Calu3 (cell line): ENCODE measurements at regions not wholly inside any gene's neighbourhood (a gene's known extent, or its start where the extent isn't known, plus 50 kb on each side); places are given as distances from the start of the nearest gene placed in this dataset.
"Not testable (repeated sequence)": the region's sequence is repeated elsewhere in the genome, so short reads cannot be mapped to it uniquely, and the experiment has no call there.

Experiments
- BruUV-seq: library from RNA; stranded (reverse); fragments of 400-500 nt; replicated peaks from 2 replicates; lab custom pipeline; 2021; lab: Mats Ljungman, UMichigan
- CTCF ChIA-PET: fragments of 300-600 bp; sonication (Branson Sonifier 250); formaldehyde crosslinking; loops from one replicate; lab custom pipeline; 2022; ENCODE audit warnings: antibody characterized with exemption; lab: Charles Lee
- DNase-seq: peaks from one replicate; pipeline ENCODE4 v3.0.0; 2022
- H3K27ac Mint-ChIP-seq: one replicate; pipeline ENCODE4 v1.8.0; 2022; ENCODE audit warnings: mixed read lengths; ENCODE audit not compliant: unreplicated experiment
- H3K27me3 Mint-ChIP-seq: one replicate; pipeline ENCODE4 v1.8.0; 2022; ENCODE audit warnings: mixed read lengths; ENCODE audit not compliant: unreplicated experiment
- H3K36me3 Mint-ChIP-seq: one replicate; pipeline ENCODE4 v1.8.0; 2022; ENCODE audit warnings: mild to moderate bottlenecking, moderate library complexity, mixed read lengths; ENCODE audit not compliant: insufficient read depth, unreplicated experiment
- H3K4me1 Mint-ChIP-seq: one replicate; pipeline ENCODE4 v1.8.0; 2022; ENCODE audit warnings: mild to moderate bottlenecking, low read depth, mixed read lengths; ENCODE audit not compliant: unreplicated experiment
- H3K4me3 Mint-ChIP-seq: one replicate; pipeline ENCODE4 v1.8.0; 2022; ENCODE audit warnings: mild to moderate bottlenecking, low read depth, moderate library complexity, mixed read lengths; ENCODE audit not compliant: unreplicated experiment
- H3K9me3 Mint-ChIP-seq: one replicate; pipeline ENCODE4 v1.8.0; 2022; ENCODE audit warnings: low read depth, mixed read lengths; ENCODE audit not compliant: unreplicated experiment
- CTCF ChIP-seq: fragments of 200-600 bp; IDR thresholded peaks from one replicate; pipeline ENCODE4 v1.8.0; 2022; ENCODE audit warnings: antibody characterized with exemption; ENCODE audit not compliant: unreplicated experiment
- intact Hi-C: fragments of 100-400 bp; cut with micrococcal nuclease; formaldehyde crosslinking; loops from one replicate; pipeline ENCODE4 v1.10.0; 2022; ENCODE audit not compliant: unreplicated experiment

- H3K9me3 Mint-ChIP-seq = peaks cover 7% of the 10 kb centered on the region
- H3K27me3 Mint-ChIP-seq = no peaks in the 10 kb centered on the region
- H3K4me1 Mint-ChIP-seq = no peaks in the 10 kb centered on the region
- CTCF ChIA-PET = no interaction called here
- H3K27ac Mint-ChIP-seq = no peak overlapping the region
- intact Hi-C loops = no loop called here
- DNase-seq = no peak
- H3K36me3 Mint-ChIP-seq = no peaks in the 10 kb centered on the region
- H3K4me3 Mint-ChIP-seq = no peak overlapping the region
- TF ChIP-seq CTCF = no peak
- no TSS peak for BruUV-seq
Measured at GRCh38 chrX:1833656-1834360, 218.9 kb downstream of the ASMT start.

DNA sequence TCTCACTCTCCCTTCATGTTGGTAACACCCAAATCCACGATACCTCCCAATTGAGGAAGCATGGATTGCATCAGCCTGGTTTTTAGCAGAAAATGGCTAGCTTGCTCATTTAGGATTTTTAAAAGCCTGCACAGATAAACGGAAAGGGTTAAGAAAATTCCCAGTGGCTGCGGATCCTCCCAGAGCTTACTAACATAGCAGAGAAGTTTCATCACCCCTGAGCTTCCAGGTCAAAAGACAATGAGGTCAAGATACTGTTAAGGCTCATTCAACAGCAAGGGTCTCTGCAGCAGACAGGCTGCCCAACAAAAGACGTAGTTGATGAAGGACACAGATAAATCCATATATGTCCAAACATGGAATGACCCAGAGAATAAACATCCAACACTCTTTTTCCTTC lies 220.2 kb downstream of the ASMT start:
- Mint-ChIP-seq H3K4me3 (no peak overlapping the region), H3K9me3 (peaks cover 7% of the 10 kb centered on the region), H3K27ac (no peak overlapping the region), H3K36me3 (no peaks in the 10 kb centered on the region), H3K4me1 (no peaks in the 10 kb centered on the region), H3K27me3 (no peaks in the 10 kb centered on the region)
- no peak for TF ChIP-seq CTCF
- no peak for DNase-seq
- CTCF ChIA-PET = no interaction called here
- intact Hi-C loops = no loop called here
- BruUV-seq = no TSS peak

DNA sequence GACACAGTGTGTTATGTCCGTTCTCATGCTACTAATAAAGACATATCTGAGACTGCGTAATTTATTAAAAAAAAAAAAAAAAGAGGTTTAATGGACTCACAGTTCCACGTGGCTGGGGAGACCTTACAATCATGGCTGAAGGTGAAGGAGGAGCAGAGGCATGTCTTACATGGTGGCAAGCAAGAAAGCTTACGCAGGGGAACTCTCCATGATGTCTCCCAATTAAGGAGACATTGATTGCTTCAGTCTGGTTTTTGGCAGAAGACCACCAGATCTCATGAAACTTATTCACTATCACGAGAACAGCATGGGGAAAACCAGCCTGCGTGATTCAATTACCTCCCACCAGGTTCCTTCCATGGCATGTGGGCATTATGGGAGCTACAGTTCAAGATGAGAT lies 221.8 kb downstream of the ASMT start:
- BruUV-seq = no TSS peak
- H3K4me1 Mint-ChIP-seq = no peaks in the 10 kb centered on the region
- H3K27me3 Mint-ChIP-seq = no peaks in the 10 kb centered on the region
- intact Hi-C loops = no loop called here
- H3K9me3 Mint-ChIP-seq = peaks cover 9% of the 10 kb centered on the region
- DNase-seq = no peak
- no peak overlapping the region for H3K27ac Mint-ChIP-seq
- H3K36me3 Mint-ChIP-seq = no peaks in the 10 kb centered on the region
- H3K4me3 Mint-ChIP-seq = no peak overlapping the region
- TF ChIP-seq CTCF = no peak
- CTCF ChIA-PET = no interaction called here

GRCh38 chrX:1841746-1842145 lies 226.9 kb downstream of the ASMT start:
- DNase-seq = no peak
- Mint-ChIP-seq H3K27me3 (no peaks in the 10 kb centered on the region), H3K4me3 (no peak overlapping the region), H3K27ac (no peak overlapping the region), H3K4me1 (no peaks in the 10 kb centered on the region), H3K9me3 (peaks cover 8% of the 10 kb centered on the region), H3K36me3 (no peaks in the 10 kb centered on the region)
- CTCF ChIA-PET = no interaction called here
- intact Hi-C loops = no loop called here
- BruUV-seq = no TSS peak
- TF ChIP-seq CTCF = no peak

DNA sequence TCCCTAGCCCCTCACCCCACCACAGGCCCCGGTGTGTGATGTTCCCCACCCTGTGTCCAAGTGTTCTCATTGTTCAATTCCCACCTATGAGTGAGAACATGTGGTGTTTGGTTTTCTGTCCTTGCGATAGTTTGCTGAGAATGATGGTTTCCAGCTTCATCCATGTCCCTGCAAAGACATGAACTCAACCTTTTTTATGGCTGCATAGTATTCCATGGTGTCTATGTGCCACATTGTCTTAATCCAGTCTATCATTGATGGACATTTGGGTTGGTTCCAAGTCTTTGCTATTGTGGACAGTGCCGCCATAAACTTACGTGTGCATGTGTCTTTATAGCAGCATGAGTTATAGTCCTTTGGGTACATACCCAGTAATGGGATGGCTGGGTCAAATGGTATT lies 232.1 kb downstream of the ASMT start:
- H3K27ac Mint-ChIP-seq, intact Hi-C loops, H3K36me3 Mint-ChIP-seq, H3K27me3 Mint-ChIP-seq, BruUV-seq, H3K4me1 Mint-ChIP-seq, CTCF ChIA-PET, DNase-seq, H3K4me3 Mint-ChIP-seq, H3K9me3 Mint-ChIP-seq: not testable (repeated sequence)

DNA sequence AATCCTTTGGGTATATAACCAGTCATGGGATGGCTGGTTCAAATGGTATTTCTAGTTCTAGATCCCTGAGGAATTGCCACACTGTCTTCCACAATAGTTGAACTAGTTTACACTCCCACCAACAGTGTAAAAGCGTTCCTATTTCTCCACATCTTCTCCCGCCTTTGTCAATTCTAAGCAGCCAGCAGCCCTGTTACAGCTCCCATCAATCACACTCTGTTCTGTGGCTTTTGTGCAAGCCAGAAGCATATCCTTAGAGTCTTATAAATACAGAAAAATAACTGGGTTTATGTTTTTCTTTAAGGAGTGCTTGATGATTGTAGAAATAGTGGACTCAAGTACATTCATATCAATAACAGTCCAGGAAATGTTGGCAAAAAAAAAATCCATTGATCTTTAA lies 232.9 kb downstream of the ASMT start:
- H3K4me3 Mint-ChIP-seq, H3K36me3 Mint-ChIP-seq, BruUV-seq, CTCF ChIA-PET, DNase-seq, H3K4me1 Mint-ChIP-seq, H3K27ac Mint-ChIP-seq, intact Hi-C loops, H3K27me3 Mint-ChIP-seq: not testable (repeated sequence)
- peaks cover 11% of the 10 kb centered on the region for H3K9me3 Mint-ChIP-seq
